SJCRH30 (cell line): ENCODE measurements at regions not wholly inside any gene's neighbourhood (a gene's known extent, or its start where the extent isn't known, plus 50 kb on each side); places are given as distances from the start of the nearest gene placed in this dataset.

Experiments
- DNase-seq, 2 experiments: peaks; one replicate each; pipeline ENCODE4 v3.0.0-alpha.2; 2015 to 2020
- H3K27ac ChIP-seq: fragments of 250-450 bp; sonication (Bioruptor Pico); 2 replicates; pipeline ENCODE4 v1.5.1; 2020; ENCODE audit warnings: mild to moderate bottlenecking, moderate library complexity
- H3K27me3 ChIP-seq: fragments of 250-450 bp; sonication (Bioruptor Pico); 2 replicates; pipeline ENCODE4 v1.5.1; 2020; ENCODE audit warnings: mild to moderate bottlenecking, moderate library complexity
- H3K36me3 ChIP-seq: fragments of 250-450 bp; sonication (Bioruptor Pico); 2 replicates; pipeline ENCODE4 v1.5.1; 2020; ENCODE audit warnings: mild to moderate bottlenecking, moderate library complexity
- H3K4me1 ChIP-seq: fragments of 250-450 bp; sonication (Bioruptor Pico); 2 replicates; pipeline ENCODE4 v1.5.1; 2020; ENCODE audit warnings: mild to moderate bottlenecking, moderate library complexity
- H3K4me3 ChIP-seq: fragments of 250-450 bp; sonication (Bioruptor Pico); 2 replicates; pipeline ENCODE4 v1.5.1; 2020; ENCODE audit warnings: mild to moderate bottlenecking, moderate library complexity
- H3K9me3 ChIP-seq: fragments of 250-450 bp; sonication (Bioruptor Pico); replicated peaks from 2 replicates; pipeline ENCODE4 v1.5.1; 2020; ENCODE audit warnings: mild to moderate bottlenecking, moderate library complexity

GRCh38 chr4:129350834-129351721, 255.1 kb downstream of the C4orf33 start:
- Histone ChIP-seq H3K9me3 (no peaks in the 10 kb centered on the region), H3K4me1 (no peaks in the 10 kb centered on the region), H3K27me3 (no peaks in the 10 kb centered on the region), H3K36me3 (no peaks in the 10 kb centered on the region), H3K4me3 (no peak overlapping the region), H3K27ac (no peak overlapping the region)
- DNase-seq: no peak

- H3K4me3 ChIP-seq: no peak overlapping the region
- no peak for DNase-seq
- H3K27ac ChIP-seq: no peak overlapping the region
- H3K27me3 ChIP-seq: no peaks in the 10 kb centered on the region
- H3K4me1 ChIP-seq: no peaks in the 10 kb centered on the region
- H3K9me3 ChIP-seq: no peaks in the 10 kb centered on the region
- no peaks in the 10 kb centered on the region for H3K36me3 ChIP-seq
Observed at GRCh38 chr4:129352480-129352879, 256.5 kb downstream of the C4orf33 start.

- Histone ChIP-seq H3K4me3 (no peak overlapping the region), H3K36me3 (no peaks in the 10 kb centered on the region), H3K27ac (no peak overlapping the region), H3K27me3 (no peaks in the 10 kb centered on the region), H3K4me1 (peaks cover 6% of the 10 kb centered on the region; the same call in 1 of the 2 replicates), H3K9me3 (no peaks in the 10 kb centered on the region)
- no peak for DNase-seq
Observed at GRCh38 chr4:129353490-129353889, 257.5 kb downstream of the C4orf33 start.

- H3K9me3 ChIP-seq: no peaks in the 10 kb centered on the region
- no peak overlapping the region for H3K27ac ChIP-seq
- H3K4me3 ChIP-seq: no peak overlapping the region
- no peaks in the 10 kb centered on the region for H3K36me3 ChIP-seq
- peaks cover 11% of the 10 kb centered on the region for H3K4me1 ChIP-seq
- H3K27me3 ChIP-seq: no peaks in the 10 kb centered on the region
- DNase-seq: no peak
Observed at GRCh38 chr4:129355031-129355430, 259.1 kb downstream of the C4orf33 start.

- Histone ChIP-seq H3K27ac (no peak overlapping the region), H3K36me3 (no peaks in the 10 kb centered on the region), H3K9me3 (no peaks in the 10 kb centered on the region), H3K4me3 (no peak overlapping the region), H3K27me3 (no peaks in the 10 kb centered on the region), H3K4me1 (peaks cover 11% of the 10 kb centered on the region)
- no peak for DNase-seq
Observed at GRCh38 chr4:129355516-129355915, 259.6 kb downstream of the C4orf33 start.

GRCh38 chr4:129358571-129358970, 262.6 kb downstream of the C4orf33 start:
- H3K9me3 ChIP-seq: no peaks in the 10 kb centered on the region
- no peaks in the 10 kb centered on the region for H3K36me3 ChIP-seq
- no peaks in the 10 kb centered on the region for H3K27me3 ChIP-seq
- DNase-seq: peak in 1 of 2 experiments; percentile 47
- H3K27ac ChIP-seq: no peak overlapping the region
- H3K4me1 ChIP-seq: peaks cover 11% of the 10 kb centered on the region
- H3K4me3 ChIP-seq: no peak overlapping the region

GRCh38 chr4:129359461-129359860, 263.5 kb downstream of the C4orf33 start:
- DNase-seq: no peak
- Histone ChIP-seq H3K27me3 (no peaks in the 10 kb centered on the region), H3K4me1 (peaks cover 11% of the 10 kb centered on the region), H3K9me3 (no peaks in the 10 kb centered on the region), H3K27ac (no peak overlapping the region), H3K36me3 (no peaks in the 10 kb centered on the region), H3K4me3 (no peak overlapping the region)

GRCh38 chr4:129362691-129363274, 266.8 kb downstream of the C4orf33 start:
- Histone ChIP-seq H3K36me3 (no peaks in the 10 kb centered on the region), H3K9me3 (no peaks in the 10 kb centered on the region), H3K27me3 (no peaks in the 10 kb centered on the region), H3K4me3 (no peak overlapping the region), H3K4me1 (peaks cover 11% of the 10 kb centered on the region), H3K27ac (no peak overlapping the region)
- peak; percentile 39 to 83 for DNase-seq

- H3K4me1 ChIP-seq: no peaks in the 10 kb centered on the region
- H3K27ac ChIP-seq: no peak overlapping the region
- no peaks in the 10 kb centered on the region for H3K36me3 ChIP-seq
- no peak for DNase-seq
- no peaks in the 10 kb centered on the region for H3K27me3 ChIP-seq
- no peaks in the 10 kb centered on the region for H3K9me3 ChIP-seq
- no peak overlapping the region for H3K4me3 ChIP-seq
Observed at GRCh38 chr4:129364747-129365452, 268.9 kb downstream of the C4orf33 start.

GRCh38 chr4:129369361-129370010, 273.5 kb downstream of the C4orf33 start:
- H3K27ac ChIP-seq: no peak overlapping the region

GRCh38 chr4:129371065-129371464, 275.1 kb downstream of the C4orf33 start:
- H3K36me3 ChIP-seq: no peaks in the 10 kb centered on the region
- H3K4me1 ChIP-seq: no peaks in the 10 kb centered on the region
- H3K4me3 ChIP-seq: no peak overlapping the region
- H3K9me3 ChIP-seq: no peaks in the 10 kb centered on the region
- no peaks in the 10 kb centered on the region for H3K27me3 ChIP-seq
- no peak overlapping the region for H3K27ac ChIP-seq
- DNase-seq: no peak

More at GRCh38 chr4:129369361-129370010, 273.5 kb downstream of the C4orf33 start:
- no peaks in the 10 kb centered on the region for H3K4me1 ChIP-seq
- H3K4me3 ChIP-seq: no peak overlapping the region
- no peaks in the 10 kb centered on the region for H3K36me3 ChIP-seq
- H3K9me3 ChIP-seq: no peaks in the 10 kb centered on the region
- no peaks in the 10 kb centered on the region for H3K27me3 ChIP-seq
- peak in 1 of 2 experiments; percentile 5 for DNase-seq

GRCh38 chr4:129371926-129372325, 276.0 kb downstream of the C4orf33 start:
- H3K36me3 ChIP-seq: no peaks in the 10 kb centered on the region
- DNase-seq: no peak
- H3K4me3 ChIP-seq: no peak overlapping the region
- no peaks in the 10 kb centered on the region for H3K9me3 ChIP-seq
- H3K27me3 ChIP-seq: no peaks in the 10 kb centered on the region
- H3K4me1 ChIP-seq: no peaks in the 10 kb centered on the region
- no peak overlapping the region for H3K27ac ChIP-seq

- Histone ChIP-seq H3K36me3 (no peaks in the 10 kb centered on the region), H3K27me3 (no peaks in the 10 kb centered on the region), H3K27ac (no peak overlapping the region), H3K4me1 (no peaks in the 10 kb centered on the region), H3K4me3 (no peak overlapping the region), H3K9me3 (no peaks in the 10 kb centered on the region)
- DNase-seq: no peak
Observed at GRCh38 chr4:129377131-129377845, 281.3 kb downstream of the C4orf33 start.

- no peak for DNase-seq
- Histone ChIP-seq H3K9me3 (no peaks in the 10 kb centered on the region), H3K27ac (no peak overlapping the region)
Observed at GRCh38 chr4:129378364-129378763, 282.4 kb downstream of the C4orf33 start.

More at GRCh38 chr4:129378364-129378763, 282.4 kb downstream of the C4orf33 start:
- H3K4me1 ChIP-seq: no peaks in the 10 kb centered on the region
- H3K4me3 ChIP-seq: no peak overlapping the region
- H3K27me3 ChIP-seq: no peaks in the 10 kb centered on the region
- H3K36me3 ChIP-seq: no peaks in the 10 kb centered on the region
